A673 (cell line): ENCODE measurements at regions not wholly inside any gene's neighbourhood (a gene's known extent, or its start where the extent isn't known, plus 50 kb on each side); places are given as distances from the start of the nearest gene placed in this dataset.

Source experiments
- EZH2 ChIP-seq: fragments of 200-600 bp; sonication (generic); IDR thresholded peaks from 2 replicates; pipeline ENCODE4 v1.6.1; 2017; ENCODE audit warnings: borderline replicate concordance, low read depth, mild to moderate bottlenecking, mixed read lengths, antibody characterized with exemption, low read length; ENCODE audit not compliant: poor library complexity, severe bottlenecking
- TF ChIP-seq, protein P1 (sequence below): fragments of 300-800, 200-600 bp; sonication (generic); conservative IDR thresholded peaks from 2 replicates; pipeline ENCODE4 v1.5.1; 2017; ENCODE audit warnings: low read depth, mild to moderate bottlenecking, antibody characterized with exemption, low read length, moderate library complexity, mixed read lengths

DNA sequence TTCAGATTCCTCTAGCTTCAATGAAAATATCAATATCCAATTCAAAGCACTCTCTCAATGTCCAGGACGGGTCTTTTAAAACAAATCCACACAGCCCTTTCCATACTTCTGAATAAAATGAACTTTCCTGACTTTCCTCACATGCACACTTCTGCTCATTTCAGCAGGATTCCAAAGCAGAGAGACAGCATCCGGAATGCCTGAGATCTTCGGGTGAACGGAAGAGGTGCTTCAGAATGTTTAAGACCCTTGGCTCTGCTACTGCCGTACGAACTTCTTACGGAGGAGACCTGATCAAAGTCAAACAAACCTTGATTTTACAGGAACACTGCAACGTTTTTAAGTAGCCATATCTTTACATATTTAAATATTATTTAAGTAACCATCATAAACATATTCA lies 245.7 kb downstream of the PTBP2 start:
- TF ChIP-seq, protein P1, sequence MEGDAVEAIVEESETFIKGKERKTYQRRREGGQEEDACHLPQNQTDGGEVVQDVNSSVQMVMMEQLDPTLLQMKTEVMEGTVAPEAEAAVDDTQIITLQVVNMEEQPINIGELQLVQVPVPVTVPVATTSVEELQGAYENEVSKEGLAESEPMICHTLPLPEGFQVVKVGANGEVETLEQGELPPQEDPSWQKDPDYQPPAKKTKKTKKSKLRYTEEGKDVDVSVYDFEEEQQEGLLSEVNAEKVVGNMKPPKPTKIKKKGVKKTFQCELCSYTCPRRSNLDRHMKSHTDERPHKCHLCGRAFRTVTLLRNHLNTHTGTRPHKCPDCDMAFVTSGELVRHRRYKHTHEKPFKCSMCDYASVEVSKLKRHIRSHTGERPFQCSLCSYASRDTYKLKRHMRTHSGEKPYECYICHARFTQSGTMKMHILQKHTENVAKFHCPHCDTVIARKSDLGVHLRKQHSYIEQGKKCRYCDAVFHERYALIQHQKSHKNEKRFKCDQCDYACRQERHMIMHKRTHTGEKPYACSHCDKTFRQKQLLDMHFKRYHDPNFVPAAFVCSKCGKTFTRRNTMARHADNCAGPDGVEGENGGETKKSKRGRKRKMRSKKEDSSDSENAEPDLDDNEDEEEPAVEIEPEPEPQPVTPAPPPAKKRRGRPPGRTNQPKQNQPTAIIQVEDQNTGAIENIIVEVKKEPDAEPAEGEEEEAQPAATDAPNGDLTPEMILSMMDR = no peak
- TF ChIP-seq EZH2 = no peak
